Vagina (tissue), 2 donors: ENCODE measurements at regions not wholly inside any gene's neighbourhood (a gene's known extent, or its start where the extent isn't known, plus 50 kb on each side); places are given as distances from the start of the nearest gene placed in this dataset.

ENCODE experiments used
- CTCF ChIP-seq, 3 experiments: fragments of 450-650 bp in 2 of 3; fragments of 200-600 bp in 1 of 3; sonication (generic) in 1 of 3; IDR thresholded peaks; one replicate each; pipeline ENCODE4 v1.5.1; 2017 to 2019; ENCODE audit warnings: antibody characterized with exemption in 3 of 3, mild to moderate bottlenecking in 2 of 3, moderate library complexity in 2 of 3
- POLR2A ChIP-seq, 2 donors: fragments of 450-650 bp; IDR thresholded peaks; one replicate each; pipeline ENCODE4 v1.6.1; 2017; ENCODE audit warnings: antibody characterized with exemption in 2 of 2, mild to moderate bottlenecking in 2 of 2, moderate library complexity in 2 of 2
- POLR2AphosphoS5 ChIP-seq, 2 donors: sonication (generic); formaldehyde crosslinking; IDR thresholded peaks; one replicate each; pipeline ENCODE4 v1.9.0; 2017; ENCODE audit warnings: antibody characterized with exemption in 2 of 2, mild to moderate bottlenecking in 2 of 2, low read depth in 1 of 2; ENCODE audit not compliant: insufficient read depth in 1 of 2

GRCh38 chr9:93869863-93870262, 85.3 kb downstream of the BARX1 start:
- TF ChIP-seq POLR2AphosphoS5 (IDR thresholded peaks at IDR 0.05; ENCODE audit: insufficient read depth in 1 of 2, low read depth in 1 of 2) (no peak), CTCF (IDR thresholded peaks at IDR 0.05) (no peak), POLR2A (IDR thresholded peaks at IDR 0.05) (no peak)
